Neural progenitor cell (in vitro differentiated cells): ENCODE measurements at regions not wholly inside any gene's neighbourhood (a gene's known extent, or its start where the extent isn't known, plus 50 kb on each side); places are given as distances from the start of the nearest gene placed in this dataset.

Experiments
- CTCF ChIP-seq: fragments of 200-600 bp; sonication (generic); IDR thresholded peaks from 2 replicates; pipeline ENCODE4 v1.5.1; 2017; ENCODE audit warnings: antibody characterized with exemption, mild to moderate bottlenecking
- EZH2 ChIP-seq: fragments of 200-600 bp; sonication (generic); IDR thresholded peaks from 2 replicates; pipeline ENCODE4 v1.6.1; 2017; ENCODE audit warnings: antibody characterized with exemption, mild to moderate bottlenecking, moderate library complexity
- EZH2phosphoT487 ChIP-seq: fragments of 200-600 bp; sonication (generic); IDR thresholded peaks from 2 replicates; pipeline ENCODE4 v1.6.1; 2017; ENCODE audit warnings: antibody characterized with exemption

- no peak for TF ChIP-seq EZH2
- no peak for TF ChIP-seq CTCF
- TF ChIP-seq EZH2phosphoT487 = no peak
Measured at GRCh38 chr1:34332996-34333395, 156.3 kb downstream of the C1orf94 start.
